ENCODE measurements at regions not wholly inside any gene's neighbourhood (a gene's known extent, or its start where the extent isn't known, plus 50 kb on each side); places are given as distances from the start of the nearest gene placed in this dataset.

DNA sequence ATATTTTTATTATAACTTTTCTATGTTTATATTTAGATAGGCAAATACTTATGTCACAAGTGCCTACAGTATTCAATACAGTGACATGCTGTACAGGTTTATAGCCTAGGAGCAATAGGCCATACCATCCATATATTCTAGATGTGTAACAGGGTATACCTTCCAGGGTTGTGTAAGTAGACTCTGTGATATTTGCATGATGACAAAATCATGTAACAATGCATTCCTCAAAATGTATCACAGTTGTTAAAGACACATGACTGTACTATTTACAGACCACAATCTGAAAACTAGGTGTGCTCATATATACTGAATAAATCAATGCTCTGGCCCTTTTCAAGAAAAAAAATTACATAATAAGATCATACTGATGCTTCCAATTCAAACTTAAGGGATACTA is 433.2 kb upstream of the RGPD4 start:
- DNase-seq: no peak

- no peak for DNase-seq
Observed at GRCh38 chr2:107398683-107399082, 428.0 kb upstream of the RGPD4 start.

GRCh38 chr2:107402330-107402729 is 424.4 kb upstream of the RGPD4 start:
- no peak for DNase-seq

- no peak for DNase-seq
Observed at GRCh38 chr2:107405261-107405660, 421.4 kb upstream of the RGPD4 start.

GRCh38 chr2:107407017-107407416 is 419.7 kb upstream of the RGPD4 start:
- DNase-seq: no peak

- no peak for DNase-seq
Observed at GRCh38 chr2:107407974-107408373, 418.7 kb upstream of the RGPD4 start.

- DNase-seq: no peak
Observed at GRCh38 chr2:107411267-107411666, 415.4 kb upstream of the RGPD4 start.

DNA sequence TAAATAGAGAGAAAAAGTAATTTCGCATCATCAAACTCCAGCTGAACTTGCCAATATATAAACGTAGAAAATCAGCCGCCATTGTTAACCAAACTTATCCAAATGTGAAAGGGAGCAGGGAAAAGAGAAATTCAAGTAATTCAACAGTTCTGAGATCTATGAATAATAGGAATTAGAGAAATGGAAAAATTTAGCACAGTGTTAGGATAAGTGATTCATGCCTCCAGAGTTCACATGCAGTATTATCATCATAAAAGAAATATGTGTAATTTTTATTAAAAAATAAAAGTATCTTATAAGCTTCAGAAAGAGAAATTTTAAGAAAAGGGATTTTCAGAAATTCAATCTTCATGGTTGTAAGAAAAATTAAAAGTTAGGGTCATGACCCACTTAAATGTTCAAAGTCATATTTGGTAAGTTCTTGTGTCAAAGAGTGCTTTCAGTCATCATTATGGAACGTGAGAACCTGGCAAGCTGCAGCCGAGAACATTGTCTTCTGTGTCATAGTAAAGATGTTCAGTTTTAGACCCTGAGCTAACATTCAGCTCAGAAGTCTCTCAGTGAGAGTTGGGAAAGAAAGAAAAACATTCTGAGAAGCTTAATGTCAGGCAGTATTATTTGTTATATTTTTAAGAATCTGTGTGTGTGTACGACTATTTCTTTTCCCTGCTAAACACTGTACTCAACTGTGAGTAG is 414.3 kb upstream of the RGPD4 start:
- DNase-seq: no peak

- DNase-seq: no peak
Observed at GRCh38 chr2:107412981-107413380, 413.7 kb upstream of the RGPD4 start.

- DNase-seq: no peak
Observed at GRCh38 chr2:107414376-107414775, 412.3 kb upstream of the RGPD4 start.

GRCh38 chr2:107418708-107419107 is 408.0 kb upstream of the RGPD4 start:
- no peak for DNase-seq

- no peak for DNase-seq
Observed at GRCh38 chr2:107419191-107419590, 407.5 kb upstream of the RGPD4 start.

DNA sequence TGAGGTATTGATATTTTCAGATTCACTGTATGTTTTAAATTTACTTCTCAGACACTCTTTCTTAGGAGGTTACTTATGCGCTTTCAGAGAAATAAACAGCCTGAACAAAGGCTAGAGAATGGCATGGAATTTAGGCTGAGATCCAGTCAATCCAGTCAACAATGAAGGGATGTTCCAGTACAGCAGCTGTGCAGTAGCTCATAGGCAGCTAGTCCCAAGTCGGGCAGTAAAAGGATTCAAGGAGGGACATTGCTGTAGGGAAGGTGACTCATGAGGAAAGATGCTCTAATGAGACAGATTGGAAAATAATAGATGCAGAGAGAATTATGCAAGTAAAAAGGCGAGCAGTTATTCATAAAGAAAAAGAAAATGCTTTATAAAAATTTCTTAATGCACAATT is 397.9 kb upstream of the RGPD4 start:
- no peak for DNase-seq

DNA sequence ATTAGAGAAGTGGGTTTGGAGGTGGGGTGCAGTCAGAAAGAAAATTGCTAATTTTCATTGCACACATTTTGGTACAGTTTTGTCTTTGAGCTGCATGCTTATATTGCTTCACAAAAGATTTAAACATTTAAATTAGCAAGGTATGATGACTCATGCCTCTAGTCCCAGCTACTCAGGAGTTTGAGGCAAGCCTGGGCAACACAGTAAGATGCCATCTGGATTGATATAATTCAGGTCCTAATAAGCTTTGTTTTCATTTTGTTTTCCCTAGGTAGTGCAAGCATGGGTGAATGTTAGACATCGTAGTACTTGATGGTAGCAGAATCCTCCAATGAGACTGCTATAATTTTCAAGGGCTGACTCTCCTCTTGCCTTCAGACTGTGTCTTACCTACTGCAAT is 396.7 kb upstream of the RGPD4 start:
- no peak for DNase-seq

DNA sequence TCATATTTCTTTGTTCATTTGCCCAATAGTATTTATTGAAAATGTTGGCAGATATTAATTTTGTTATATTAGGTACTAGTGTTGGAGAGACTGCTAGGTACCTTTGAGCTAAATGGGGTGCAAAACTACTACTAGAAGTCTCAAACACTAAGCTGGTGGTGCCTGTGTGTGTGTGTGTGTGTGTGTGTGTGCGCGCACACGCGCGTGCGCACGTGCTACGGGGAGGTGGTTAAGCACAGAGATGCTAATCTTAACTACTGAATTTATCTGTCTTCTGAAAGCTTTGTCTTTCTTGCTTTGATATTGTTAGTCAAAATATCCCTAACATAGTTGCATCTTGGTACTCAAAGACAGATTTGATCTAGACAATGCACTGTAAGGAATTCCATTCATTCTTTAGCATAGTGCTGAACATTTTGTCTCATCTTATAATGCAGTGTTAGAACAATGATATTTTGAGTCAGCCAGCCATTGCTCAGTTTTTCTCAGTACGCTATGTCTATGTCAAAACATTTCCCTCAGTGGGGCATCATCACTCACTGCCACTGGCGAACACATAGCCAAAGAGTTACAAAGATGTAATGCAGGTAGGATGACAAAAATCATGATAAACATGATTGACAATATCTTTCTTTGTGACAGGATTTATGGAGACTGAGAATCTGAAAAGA is 396.0 kb upstream of the RGPD4 start:
- DNase-seq: no peak

DNA sequence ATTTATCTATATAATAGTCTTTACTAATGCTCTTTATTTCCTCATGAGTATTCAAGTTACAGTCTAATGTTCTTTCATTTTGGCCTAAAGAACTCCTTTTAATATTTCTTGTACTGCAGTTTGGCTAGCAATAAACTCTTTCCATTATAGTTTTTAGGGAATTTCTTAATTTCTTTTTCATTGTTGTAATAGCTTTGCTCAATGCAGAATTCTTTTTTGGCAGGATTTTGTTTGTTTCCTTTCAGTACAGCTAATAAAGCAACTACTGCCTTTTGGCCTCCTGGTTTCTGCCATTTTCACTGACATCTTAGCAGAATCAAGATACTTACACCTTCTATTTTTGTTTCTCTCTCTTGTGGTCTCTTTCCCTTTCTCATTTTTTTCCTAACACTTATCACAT is 390.4 kb upstream of the RGPD4 start:
- no peak for DNase-seq

DNA sequence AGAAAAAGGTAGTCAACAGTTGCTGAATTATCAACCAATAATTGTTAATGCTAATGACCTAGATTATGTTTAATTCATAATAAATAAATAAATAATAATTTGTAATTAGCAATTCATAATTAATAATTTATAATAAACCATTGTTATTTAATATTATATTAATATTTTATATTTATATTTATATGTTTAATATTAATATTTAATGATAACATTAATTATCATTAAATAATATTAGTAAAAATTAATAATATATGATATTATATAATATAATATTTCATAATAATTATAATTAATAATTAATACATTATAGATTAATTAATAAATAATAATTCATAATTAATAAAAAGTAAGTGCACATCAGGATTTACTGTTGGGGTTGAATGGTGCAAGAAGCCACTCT is 389.4 kb upstream of the RGPD4 start:
- DNase-seq: no peak

DNA sequence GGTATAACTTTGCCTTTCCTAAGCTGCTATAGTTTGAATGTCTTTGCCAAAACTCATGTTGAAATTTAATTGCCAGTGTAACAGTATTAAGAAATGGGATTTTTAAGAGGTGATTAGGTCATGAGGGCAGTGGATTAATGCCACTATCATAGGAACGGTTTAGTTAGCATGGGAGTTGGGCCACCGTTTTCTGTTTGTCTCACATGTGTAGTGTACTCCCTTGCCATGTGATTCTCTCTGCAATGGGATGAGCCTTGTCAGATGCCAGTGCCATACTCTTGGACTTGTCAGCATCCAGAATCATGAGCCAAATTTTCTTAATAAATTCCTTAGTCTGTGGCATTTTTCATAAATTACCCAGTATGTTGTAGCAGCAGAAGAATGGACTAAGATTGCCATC is 388.9 kb upstream of the RGPD4 start:
- DNase-seq: no peak

- no peak for DNase-seq
Observed at GRCh38 chr2:107448160-107448559, 378.5 kb upstream of the RGPD4 start.

- DNase-seq: no peak
Observed at GRCh38 chr2:107461301-107461700, 365.4 kb upstream of the RGPD4 start.

DNA sequence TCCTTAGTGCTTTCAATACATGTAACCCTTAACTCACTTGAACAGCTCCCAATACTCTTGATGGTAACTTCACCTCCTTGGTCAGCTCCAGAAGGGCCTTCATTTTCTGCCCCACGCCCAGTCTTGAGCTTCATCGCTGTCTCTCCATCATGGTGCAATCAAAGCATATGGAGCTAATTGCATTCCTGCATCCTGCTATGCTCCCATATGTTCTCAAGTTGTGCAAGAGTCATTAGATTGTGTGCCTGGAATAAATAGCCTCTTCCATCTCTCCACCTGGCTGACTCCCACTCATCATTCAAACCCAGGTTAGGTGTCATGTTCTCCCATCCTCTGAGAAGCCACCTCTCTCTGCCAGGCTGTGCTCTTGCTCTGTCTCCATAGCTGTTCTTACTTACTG is 364.5 kb upstream of the RGPD4 start:
- peak; percentile 2 for DNase-seq

- no peak for DNase-seq
Observed at GRCh38 chr2:107466241-107466640, 360.5 kb upstream of the RGPD4 start.

- DNase-seq: no peak
Observed at GRCh38 chr2:107466984-107467773, 359.5 kb upstream of the RGPD4 start.

- no peak for DNase-seq
Observed at GRCh38 chr2:107469437-107469995, 357.2 kb upstream of the RGPD4 start.
